GM19452 (cell line): ENCODE measurements at regions not wholly inside any gene's neighbourhood (a gene's known extent, or its start where the extent isn't known, plus 50 kb on each side); places are given as distances from the start of the nearest gene placed in this dataset.
"Not testable (repeated sequence)": the region's sequence is repeated elsewhere in the genome, so short reads cannot be mapped to it uniquely, and the experiment has no call there.

Source experiments
- ATAC-seq: cut with Tn5 transposase; IDR thresholded peaks from one replicate; pipeline ENCODE4 v1.9.1; 2021; ENCODE audit not compliant: unreplicated experiment

GRCh38 chr1:119191325-119191724 is 50.9 kb upstream of the WARS2 start:
- no peak for ATAC-seq

DNA sequence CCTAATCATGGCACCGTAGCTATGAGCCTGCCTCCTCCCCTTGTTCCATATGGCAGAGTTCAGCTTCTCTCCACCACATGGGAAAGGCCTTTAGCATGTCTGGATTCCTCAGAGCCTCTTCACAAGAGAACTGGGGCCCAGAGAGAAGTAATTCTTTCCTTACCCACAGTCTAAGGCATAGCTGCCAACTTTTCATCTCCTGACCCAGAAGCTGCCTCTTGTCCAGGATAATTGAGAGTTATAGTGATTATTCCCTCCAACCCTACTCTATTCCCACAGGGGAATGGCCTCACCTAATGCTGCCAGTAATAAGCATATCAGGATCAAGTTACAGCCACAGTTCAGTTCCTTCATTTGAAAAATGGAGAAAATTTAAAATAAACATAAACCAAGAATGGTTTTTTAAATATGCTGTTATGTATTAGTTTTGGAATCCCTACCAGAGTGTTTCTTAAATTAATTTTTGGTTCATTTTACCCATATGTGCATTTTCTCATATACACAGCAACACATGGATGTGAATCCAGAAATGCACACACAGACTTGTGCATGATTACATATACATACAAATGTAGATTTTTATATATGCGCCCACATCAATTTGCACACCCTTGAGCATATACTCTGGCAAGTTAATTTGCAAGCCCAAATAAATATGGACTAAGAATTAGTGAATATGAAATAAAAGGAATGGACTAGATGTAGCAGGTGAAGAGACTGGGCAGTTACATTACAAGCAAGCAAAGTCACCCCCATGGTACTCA is 63.9 kb upstream of the WARS2 start:
- no peak for ATAC-seq

GRCh38 chr1:119204961-119205357 is 64.5 kb upstream of the WARS2 start:
- ATAC-seq: no peak

- no peak for ATAC-seq
Measured at GRCh38 chr1:119209061-119209460, 68.6 kb upstream of the WARS2 start.

GRCh38 chr1:119209596-119210295 is 69.3 kb upstream of the WARS2 start:
- no peak for ATAC-seq

DNA sequence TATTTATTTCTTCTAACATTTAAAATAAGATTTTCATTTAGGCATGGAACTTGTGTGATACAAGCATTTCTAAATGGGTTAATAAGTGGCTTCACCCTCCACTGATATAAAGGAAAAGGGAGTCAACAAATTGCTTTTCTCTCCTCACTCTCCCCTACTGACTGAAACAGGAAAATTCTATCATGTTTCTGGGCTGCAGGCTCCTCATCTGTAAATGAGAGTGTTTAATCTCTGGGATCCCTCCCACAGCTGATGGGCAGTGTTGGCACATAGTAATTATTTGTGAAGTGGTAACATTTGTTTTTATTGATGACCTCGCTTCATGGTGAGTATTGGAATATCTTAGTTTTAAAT is 69.8 kb upstream of the WARS2 start:
- ATAC-seq: no peak

DNA sequence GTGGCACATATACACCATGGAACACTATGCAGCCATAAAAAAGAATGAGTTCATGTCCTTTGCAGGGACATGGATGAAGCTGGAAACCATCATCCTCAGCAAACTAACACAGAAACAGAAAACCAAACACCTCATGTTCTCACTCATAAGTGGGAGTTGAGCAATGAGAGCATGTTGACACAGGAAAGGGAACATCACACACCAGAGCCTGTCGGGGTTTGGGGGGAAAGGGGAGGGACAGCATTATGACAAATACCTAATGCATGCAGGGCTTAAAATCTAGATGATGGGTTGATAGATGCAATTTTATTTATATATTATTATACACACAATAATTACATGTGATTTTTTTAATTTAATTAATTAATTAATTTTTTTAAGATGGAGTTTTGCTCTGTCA is 72.8 kb upstream of the WARS2 start:
- ATAC-seq: not testable (repeated sequence)

DNA sequence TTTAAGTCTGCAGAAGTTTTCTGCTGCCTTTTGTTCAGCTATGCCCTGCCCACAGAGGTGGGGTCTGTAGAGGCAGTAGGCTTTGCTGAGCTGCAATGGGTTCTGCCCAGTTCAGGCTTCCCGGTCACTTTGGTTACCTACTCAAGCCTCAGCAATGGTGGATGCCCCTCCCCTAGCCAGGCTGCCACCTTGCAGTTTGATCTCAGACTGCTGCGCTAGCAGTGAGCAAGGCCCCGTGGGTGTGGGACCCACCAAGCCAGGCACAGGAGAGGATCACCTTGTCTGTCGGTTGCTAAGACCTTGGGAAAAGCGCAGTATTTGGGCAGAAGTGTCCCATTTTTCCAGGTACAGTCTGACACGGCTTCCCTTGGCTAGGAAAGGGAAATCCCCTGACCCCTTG is 74.5 kb upstream of the WARS2 start:
- ATAC-seq: not testable (repeated sequence)

GRCh38 chr1:119217309-119217828 is 76.9 kb upstream of the WARS2 start:
- no peak for ATAC-seq

GRCh38 chr1:119219711-119220110 is 79.3 kb upstream of the WARS2 start:
- ATAC-seq: no peak

DNA sequence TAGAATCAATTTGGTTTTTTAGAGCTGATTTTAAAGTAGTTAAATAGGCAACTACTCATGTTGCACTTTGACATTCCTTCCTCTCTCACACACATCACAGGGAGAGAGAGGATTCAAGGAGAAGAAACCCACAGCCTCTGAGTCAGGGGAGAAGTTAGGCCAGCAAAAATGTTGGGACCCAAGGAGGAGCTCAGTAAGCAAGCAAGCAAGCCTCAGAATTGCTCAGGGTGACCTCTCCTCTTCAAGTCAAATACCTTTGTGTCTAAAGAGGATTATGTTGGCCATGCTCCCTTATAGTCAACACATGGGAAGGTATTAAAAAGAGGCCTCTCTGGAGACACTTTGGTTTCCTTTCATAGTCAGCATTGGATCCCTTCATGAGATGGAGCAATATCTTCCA is 80.5 kb upstream of the WARS2 start:
- no peak for ATAC-seq

- peak; percentile 55 for ATAC-seq
Measured at GRCh38 chr1:119222271-119222670, 81.8 kb upstream of the WARS2 start.

GRCh38 chr1:119225265-119225664 is 84.8 kb upstream of the WARS2 start:
- ATAC-seq: no peak

- ATAC-seq: no peak
Measured at GRCh38 chr1:119225831-119226230, 85.4 kb upstream of the WARS2 start.

GRCh38 chr1:119226321-119226720 is 85.9 kb upstream of the WARS2 start:
- no peak for ATAC-seq

DNA sequence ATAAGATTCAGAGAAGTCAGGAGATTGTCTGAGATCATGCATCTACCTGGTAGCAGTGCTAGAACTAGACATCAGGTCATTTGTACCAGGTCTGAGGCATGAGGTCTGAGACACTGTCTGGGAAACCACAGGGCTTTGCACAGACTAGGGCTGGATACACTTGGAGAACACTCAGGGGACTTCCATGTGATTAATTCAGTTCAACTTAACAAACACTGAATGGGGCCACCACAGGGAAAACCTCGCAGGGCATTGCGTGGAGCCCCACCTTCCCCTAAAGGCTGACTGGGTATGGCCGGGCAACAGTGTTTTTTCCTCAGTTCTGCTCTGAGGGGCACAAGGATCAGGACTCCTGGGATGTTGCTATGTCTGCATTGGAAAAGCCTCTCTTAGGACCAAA is 86.5 kb upstream of the WARS2 start:
- no peak for ATAC-seq

DNA sequence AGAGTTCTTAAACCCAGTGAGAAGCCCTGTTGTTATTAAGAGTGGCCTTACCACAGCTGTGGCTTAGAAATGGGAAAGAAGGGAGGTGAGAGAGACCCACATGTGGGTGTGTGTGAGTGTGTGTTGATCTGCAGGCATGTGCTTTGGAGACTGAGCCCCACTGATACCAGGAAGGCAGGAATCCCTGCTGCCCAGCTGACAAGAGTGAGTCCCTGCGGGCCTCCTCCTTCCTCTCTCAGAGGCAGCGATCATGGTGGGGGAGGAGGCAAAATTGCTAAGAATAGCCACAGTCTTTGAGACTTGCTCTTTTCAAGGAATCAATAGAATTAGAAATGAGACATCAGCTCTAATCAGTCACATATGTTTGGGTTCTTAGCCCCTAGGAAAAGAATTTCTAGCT is 87.0 kb upstream of the WARS2 start:
- no peak for ATAC-seq

DNA sequence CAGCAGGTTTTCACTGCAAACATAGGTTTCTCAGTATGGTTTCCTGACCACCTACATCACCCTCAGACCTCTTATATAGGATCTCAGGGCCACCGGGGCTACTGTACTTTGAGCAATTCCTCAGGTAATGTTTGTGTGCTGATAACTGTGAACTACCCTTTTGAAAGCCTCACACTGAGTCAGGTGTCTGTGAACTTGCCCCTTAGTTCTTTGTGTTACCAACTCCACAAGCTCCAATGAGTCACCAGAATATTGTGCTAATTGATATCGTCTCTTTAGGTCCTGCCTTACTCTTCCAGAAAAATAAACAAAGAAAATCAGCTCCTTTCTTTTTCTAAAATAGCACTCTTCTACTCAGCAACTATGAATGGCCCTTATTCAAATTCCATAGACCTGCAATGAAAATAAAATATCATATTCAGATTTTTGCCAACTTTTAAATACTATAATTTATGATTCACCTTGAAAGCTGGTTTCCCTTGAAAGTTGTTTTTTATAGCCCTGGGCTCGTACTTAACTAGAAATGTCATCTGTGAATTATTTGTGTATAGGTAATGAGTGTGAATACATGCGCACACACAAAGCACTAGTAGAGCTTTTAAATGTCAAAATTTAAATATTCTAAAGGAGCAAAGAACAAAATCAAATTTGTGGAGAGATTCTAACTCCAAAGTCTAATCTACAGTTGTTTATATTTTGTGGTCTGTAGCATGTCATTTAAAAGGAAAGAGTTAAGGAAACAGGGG is 88.1 kb upstream of the WARS2 start:
- no peak for ATAC-seq

DNA sequence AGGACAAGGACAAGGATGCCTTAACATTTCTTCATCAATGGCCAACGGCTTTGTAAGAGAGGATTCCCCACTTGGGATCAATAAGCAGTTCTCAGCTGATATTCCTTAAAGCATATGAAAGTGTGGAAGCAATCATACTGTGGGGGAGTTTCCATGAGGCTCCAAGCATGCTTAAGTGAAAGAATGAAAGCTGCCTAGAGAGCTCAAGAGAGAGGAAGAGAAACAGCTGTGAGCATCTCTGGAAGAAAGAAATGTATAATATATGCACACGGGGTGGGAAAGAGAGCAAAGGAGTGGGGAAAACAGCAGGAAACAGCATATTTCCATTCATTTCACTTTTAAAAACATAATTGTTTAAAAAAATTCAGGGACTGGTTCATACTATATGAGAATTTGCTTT is 94.7 kb upstream of the WARS2 start:
- ATAC-seq: no peak

DNA sequence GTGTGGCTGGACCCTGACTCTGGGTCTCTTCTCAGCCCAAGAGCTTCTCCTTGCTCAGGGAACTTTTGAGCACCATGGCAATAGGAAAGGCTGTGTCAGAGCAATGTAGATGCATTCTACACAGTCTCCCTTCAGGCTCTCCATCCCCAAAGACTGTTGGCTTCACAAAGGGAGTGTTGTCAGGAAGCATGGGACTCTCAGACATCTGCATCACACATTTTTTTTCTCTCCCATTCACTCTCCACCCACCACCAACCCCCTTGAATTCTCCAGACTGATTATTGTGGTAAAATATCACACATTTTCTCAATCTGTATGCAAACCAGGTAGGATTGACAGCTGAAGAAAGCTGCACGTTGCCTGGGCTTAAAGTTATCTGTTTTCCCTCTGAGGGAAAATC is 105.4 kb upstream of the WARS2 start:
- no peak for ATAC-seq

GRCh38 chr1:119249283-119249682 is 108.8 kb upstream of the WARS2 start:
- ATAC-seq: no peak

DNA sequence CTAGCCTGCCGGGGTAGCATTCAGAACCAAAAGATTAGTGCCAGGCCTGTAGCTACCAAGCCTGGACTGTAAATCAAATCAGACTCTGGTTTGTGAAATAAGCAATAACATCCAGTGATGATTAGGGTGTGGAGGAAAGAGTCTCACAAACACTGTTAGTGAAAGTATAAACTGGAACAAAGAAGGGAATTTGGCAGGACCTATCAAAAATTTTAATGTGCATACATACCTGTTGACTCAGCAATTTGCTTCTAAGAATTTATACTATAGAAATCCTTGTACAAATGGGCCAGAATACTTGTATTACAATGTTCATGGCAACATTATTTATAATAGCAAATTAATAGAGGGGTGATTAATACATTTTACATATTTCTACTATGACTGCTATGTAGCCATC is 109.8 kb upstream of the WARS2 start:
- ATAC-seq: no peak
